Heart right ventricle (tissue), 16 donors: ENCODE measurements at regions not wholly inside any gene's neighbourhood (a gene's known extent, or its start where the extent isn't known, plus 50 kb on each side); places are given as distances from the start of the nearest gene placed in this dataset.

ENCODE experiments used
- ATAC-seq, 8 donors: fragments of 200-7000 bp; cut with Tn5 transposase; one replicate each; pipeline ENCODE4 v1.9.1; 2020; ENCODE audit warnings: mild to moderate bottlenecking in 8 of 8, moderate library complexity in 8 of 8, moderate number of reproducible peaks in 1 of 8
- DNase-seq, 2 donors: peaks; one replicate each; pipeline ENCODE4 v3.0.0-alpha.2; 2020
- H3K27ac ChIP-seq, 10 donors: fragments of 200-600 bp; sonication (generic) in 2 of 10; one replicate each; pipeline versions ENCODE4 v1.5.0 to v1.8.0; 2020 to 2022; ENCODE audit warnings: mild to moderate bottlenecking in 3 of 10
- H3K27me3 ChIP-seq, 7 donors: fragments of 200-600 bp; one replicate each; pipeline ENCODE4 v1.8.0; 2021 to 2022; ENCODE audit warnings: mild to moderate bottlenecking in 2 of 7
- H3K36me3 ChIP-seq, 9 donors: fragments of 200-600 bp; sonication (generic) in 1 of 9; one replicate each; pipeline versions ENCODE4 v1.5.0 to v1.8.0; 2020 to 2022; ENCODE audit warnings: mild to moderate bottlenecking in 2 of 9
- H3K4me1 ChIP-seq, 9 donors: fragments of 200-600 bp; sonication (generic) in 1 of 9; one replicate each; pipeline versions ENCODE4 v1.5.0 to v1.8.0; 2020 to 2022; ENCODE audit warnings: mild to moderate bottlenecking in 4 of 9
- H3K4me3 ChIP-seq, 10 donors: fragments of 200-600 bp; sonication (generic) in 2 of 10; one replicate each; pipeline versions ENCODE4 v1.5.0 to v1.8.0; 2020 to 2022; ENCODE audit warnings: mild to moderate bottlenecking in 7 of 10, moderate library complexity in 2 of 10
- H3K9me3 ChIP-seq, 11 donors: fragments of 200-600 bp in 10 of 11; sonication (generic) in 2 of 11; one replicate each; pipeline versions ENCODE4 v1.5.0 to v1.8.0; 2013 to 2022; ENCODE audit warnings: mild to moderate bottlenecking in 2 of 11, control low read depth in 1 of 11, moderate library complexity in 1 of 11
- WGBS, 2 donors: extraction: QIAGEN DNeasy Blood & Tissue Kit; methylation state at CpG; one replicate each; pipeline ENCODE4 v1.1.7; 2013; ENCODE audit warnings: inconsistent platforms in 1 of 2; 5-methylcytosine and 5-hydroxymethylcytosine counted together
- intact Hi-C, 10 donors: fragments of 100-400 bp; cut with DNase I; formaldehyde crosslinking; loops; one replicate each; pipeline versions ENCODE4 v1.11.1 to v1.14.2; 2022
- TF ChIP-seq, protein P1 (sequence below), 9 donors: fragments of 200-600 bp; sonication (generic) in 2 of 9; IDR thresholded peaks; one replicate each; pipeline versions ENCODE4 v1.5.0 to v1.8.0; 2021 to 2022; ENCODE audit warnings: antibody characterized with exemption in 9 of 9, mild to moderate bottlenecking in 5 of 9, moderate library complexity in 1 of 9
- donor health status: Arrhythmogenic right ventricular cardiomyopathy.
- donor health status: ischemic (EF 13 %, LVEDD 7.1; RV severe dilation, severe dysfunction).
- donor health status: healthy with polysubstance abuse.
- donor health status: DM: no; HTN: yes; CAD: no.
- donor health status: DM: no; HTN: no; CAD: no.
- donor health status: ischemic (EF 25% LVEDD 6.9; RV normal size, moderate dysfunction).
- donor health status: ischemic (EF 25% LVEDD 5.7; RV mildly dilated, moderate dysfunction).
- donor health status: healthy.
- donor health status: DM: yes; HTN: yes; CAD: no.
- donor health status: Ischemic cardiomyopathy.
- donor health status: ischemic (EF 35%, LVEDD 5.7; RV mildly dilated, moderate dysfunction).
- donor health status: nonischemic (EF 11% LVEDD 7.7; RV severe dilation, severe dysfunction).
- donor health status: DM: yes; HTN: yes; CAD: no.
- donor health status: PGD.
- donor health status: ischemic (EF 29% LVEDD 5.4; RV normal size, mild dysfunction).
- donor health status: nonischemic (EF 23%, LVEDD 6.1; RV moderate dilation, normal function).

DNA sequence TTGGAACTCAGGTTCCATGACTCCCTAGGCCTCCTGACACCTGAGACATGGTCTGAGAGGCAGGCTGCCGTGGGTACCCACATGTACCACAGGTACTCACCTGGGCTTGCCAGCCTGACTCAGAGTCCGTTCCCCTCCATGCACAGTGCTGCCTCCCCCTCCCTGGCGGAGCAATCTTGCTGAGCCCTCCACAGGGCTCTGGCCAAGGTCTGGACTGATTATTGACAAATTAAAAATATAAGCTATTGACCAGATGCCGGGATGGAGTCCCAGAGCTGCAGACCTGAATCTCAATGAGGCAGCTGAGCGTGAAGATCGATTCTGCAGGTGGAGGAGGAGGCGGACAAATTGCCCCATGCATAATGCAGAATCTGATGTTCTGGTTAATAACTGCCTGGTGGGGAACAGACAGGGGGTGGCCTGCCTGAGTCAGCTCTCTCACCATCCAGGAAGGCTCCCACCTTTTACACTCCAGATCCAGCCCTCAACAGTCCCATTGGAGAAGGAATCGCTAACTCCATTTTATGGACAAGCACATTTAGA is 422.7 kb downstream of the MIAT start:
- TF ChIP-seq, protein P1, sequence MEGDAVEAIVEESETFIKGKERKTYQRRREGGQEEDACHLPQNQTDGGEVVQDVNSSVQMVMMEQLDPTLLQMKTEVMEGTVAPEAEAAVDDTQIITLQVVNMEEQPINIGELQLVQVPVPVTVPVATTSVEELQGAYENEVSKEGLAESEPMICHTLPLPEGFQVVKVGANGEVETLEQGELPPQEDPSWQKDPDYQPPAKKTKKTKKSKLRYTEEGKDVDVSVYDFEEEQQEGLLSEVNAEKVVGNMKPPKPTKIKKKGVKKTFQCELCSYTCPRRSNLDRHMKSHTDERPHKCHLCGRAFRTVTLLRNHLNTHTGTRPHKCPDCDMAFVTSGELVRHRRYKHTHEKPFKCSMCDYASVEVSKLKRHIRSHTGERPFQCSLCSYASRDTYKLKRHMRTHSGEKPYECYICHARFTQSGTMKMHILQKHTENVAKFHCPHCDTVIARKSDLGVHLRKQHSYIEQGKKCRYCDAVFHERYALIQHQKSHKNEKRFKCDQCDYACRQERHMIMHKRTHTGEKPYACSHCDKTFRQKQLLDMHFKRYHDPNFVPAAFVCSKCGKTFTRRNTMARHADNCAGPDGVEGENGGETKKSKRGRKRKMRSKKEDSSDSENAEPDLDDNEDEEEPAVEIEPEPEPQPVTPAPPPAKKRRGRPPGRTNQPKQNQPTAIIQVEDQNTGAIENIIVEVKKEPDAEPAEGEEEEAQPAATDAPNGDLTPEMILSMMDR (IDR thresholded peaks at IDR 0.05), result no peak
- WGBS, 2 donors, result 91 to 93% methylated on average over 8 of the region's 8 CpGs
- Histone ChIP-seq H3K27ac (no peak overlapping the region), H3K27me3 (peaks cover 0 to 74% (median 46%) of the 10 kb centered on the region in 7 donors), H3K4me1 (no peaks in the 10 kb centered on the region), H3K9me3 (peaks cover 0 to 4% (median 0%) of the 10 kb centered on the region in 11 donors), H3K4me3 (no peak overlapping the region), H3K36me3 (no peaks in the 10 kb centered on the region)
- ATAC-seq, result no peak
- DNase-seq, result no peak
- intact Hi-C loops, result no loop called here

DNA sequence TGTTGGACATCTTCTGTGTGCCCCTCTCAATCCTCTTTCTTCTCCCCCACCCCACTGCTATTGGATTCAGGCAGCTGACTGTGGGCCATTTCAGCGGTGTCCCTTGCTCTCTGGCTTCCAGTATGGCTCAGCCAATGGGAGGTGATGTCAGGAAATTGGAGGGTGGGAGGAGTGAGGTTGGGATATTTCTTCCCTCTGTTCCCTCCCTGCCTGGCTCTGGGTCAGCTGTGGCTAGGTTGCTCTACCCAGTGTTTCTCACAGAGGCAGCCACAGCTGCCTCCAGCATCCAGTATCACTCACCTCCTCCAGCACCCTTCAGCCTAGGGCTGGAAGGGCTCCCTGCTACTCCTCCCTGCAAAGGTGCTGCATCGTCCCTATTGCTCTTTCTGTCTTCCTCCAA is 423.5 kb downstream of the MIAT start:
- H3K27me3 ChIP-seq, result peaks cover 0 to 74% (median 47%) of the 10 kb centered on the region in 7 donors
- TF ChIP-seq, protein P1 (IDR thresholded peaks at IDR 0.05), result no peak
- DNase-seq (no peak), ATAC-seq (no peak)
- peaks cover 0 to 4% (median 0%) of the 10 kb centered on the region in 11 donors for H3K9me3 ChIP-seq
- H3K36me3 ChIP-seq, result no peaks in the 10 kb centered on the region
- no peak overlapping the region for H3K4me3 ChIP-seq
- no peak overlapping the region for H3K27ac ChIP-seq
- H3K4me1 ChIP-seq, result no peaks in the 10 kb centered on the region
- 54 to 59% methylated on average over 2 of the region's 2 CpGs for WGBS, 2 donors
- intact Hi-C loops, result no loop called here

DNA sequence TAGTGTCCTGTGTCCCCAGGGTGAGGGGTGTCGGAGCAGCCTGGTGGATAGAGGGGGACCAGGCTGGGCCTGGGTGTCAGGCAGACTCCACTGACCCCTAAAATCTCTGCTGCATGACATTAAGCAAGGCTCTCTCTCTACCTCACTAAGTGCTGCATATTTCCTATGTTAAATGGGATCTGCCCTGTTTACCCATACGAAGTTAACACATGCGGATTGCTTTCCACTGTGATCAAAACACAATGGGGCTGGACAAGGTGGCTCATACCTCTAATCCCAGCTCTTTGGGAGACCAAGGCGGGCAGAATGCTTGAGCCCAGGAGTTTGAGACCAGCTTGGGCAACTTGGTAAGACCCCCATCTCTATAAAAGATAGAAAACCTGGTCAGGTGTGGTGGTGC is 426.2 kb downstream of the MIAT start:
- H3K27me3 ChIP-seq, result peaks cover 0 to 77% (median 53%) of the 10 kb centered on the region in 7 donors
- intact Hi-C loops, result no loop called here
- WGBS, 2 donors, result 73 to 84% methylated on average over 4 of the region's 4 CpGs
- H3K4me1 ChIP-seq, result no peaks in the 10 kb centered on the region
- ATAC-seq (no peak), DNase-seq (no peak)
- peaks cover 0 to 11% (median 0%) of the 10 kb centered on the region in 11 donors for H3K9me3 ChIP-seq
- H3K36me3 ChIP-seq, result no peaks in the 10 kb centered on the region
- no peak overlapping the region for H3K27ac ChIP-seq
- no peak overlapping the region for H3K4me3 ChIP-seq
- TF ChIP-seq, protein P1 (IDR thresholded peaks at IDR 0.05), result no peak

DNA sequence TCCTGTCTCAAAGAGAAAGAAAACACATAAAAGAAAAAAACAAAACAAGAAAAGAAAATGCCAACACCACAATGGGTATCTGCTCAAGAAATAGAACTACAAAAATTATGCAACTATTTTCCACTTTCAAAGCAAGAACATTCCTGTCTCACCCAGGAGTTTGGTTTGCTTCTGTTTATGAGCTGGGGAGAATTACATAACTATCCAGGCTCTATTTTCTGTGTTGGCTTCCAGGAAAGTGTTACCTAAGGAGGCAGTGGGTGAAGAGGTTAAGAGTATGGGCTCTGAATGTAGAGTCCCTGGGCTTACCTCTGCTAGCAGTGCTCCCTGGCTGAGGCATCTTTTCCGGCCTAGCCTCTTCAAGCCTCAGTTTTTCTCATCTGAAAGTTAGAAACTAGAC is 426.7 kb downstream of the MIAT start:
- peaks cover 0 to 11% (median 0%) of the 10 kb centered on the region in 11 donors for H3K9me3 ChIP-seq
- WGBS, 2 donors, result 80 to 88% methylated on average over 1 of the region's 1 CpG
- H3K27me3 ChIP-seq, result peaks cover 0 to 77% (median 49%) of the 10 kb centered on the region in 7 donors
- no peak overlapping the region for H3K4me3 ChIP-seq
- intact Hi-C loops, result no loop called here
- ATAC-seq (no peak), DNase-seq (no peak)
- H3K36me3 ChIP-seq, result no peaks in the 10 kb centered on the region
- no peak overlapping the region for H3K27ac ChIP-seq
- TF ChIP-seq, protein P1 (IDR thresholded peaks at IDR 0.05), result no peak
- no peaks in the 10 kb centered on the region for H3K4me1 ChIP-seq
